LNCaP clone FGC (cell line): ENCODE measurements at regions not wholly inside any gene's neighbourhood (a gene's known extent, or its start where the extent isn't known, plus 50 kb on each side); places are given as distances from the start of the nearest gene placed in this dataset.

Experiments
- DNase-seq: peaks from one replicate; pipeline ENCODE4 v3.0.0-alpha.2; 2011; ENCODE audit warnings: low read depth
- H3K4me3 ChIP-seq: 2 replicates; pipeline ENCODE4 v1.5.1; 2011; ENCODE audit warnings: mild to moderate bottlenecking, low read depth, low read length, control low read depth
- CTCF ChIP-seq: IDR thresholded peaks from 2 replicates; pipeline ENCODE4 v1.5.1; 2012; ENCODE audit warnings: mild to moderate bottlenecking; ENCODE audit not compliant: control insufficient read depth, insufficient read depth; ENCODE audit errors: extremely low read depth

- H3K4me3 ChIP-seq = no peak overlapping the region
- DNase-seq = no peak
- TF ChIP-seq CTCF = no peak
Observed at GRCh38 chr6:138550346-138550767, 51.1 kb upstream of the NHSL1 start.

DNA sequence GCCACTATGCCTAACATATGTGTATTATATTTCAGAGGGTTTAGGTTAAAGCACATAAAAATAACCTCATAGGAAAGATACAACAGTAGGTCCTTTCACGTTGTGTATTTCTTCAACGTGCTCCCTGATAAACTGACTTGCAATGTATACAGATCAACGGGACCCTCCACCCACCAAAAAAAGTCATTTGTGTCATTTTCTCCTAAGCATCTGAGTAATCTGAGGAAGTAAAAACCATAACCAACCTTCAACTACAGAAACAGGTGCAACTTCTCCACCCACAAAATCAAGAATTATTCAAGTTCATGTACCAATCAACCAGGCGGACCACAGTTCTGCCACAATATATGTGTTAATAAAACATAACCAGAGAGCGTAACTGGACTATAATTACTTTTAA is 54.9 kb upstream of the NHSL1 start:
- no peak for TF ChIP-seq CTCF
- H3K4me3 ChIP-seq = no peak overlapping the region
- no peak for DNase-seq

DNA sequence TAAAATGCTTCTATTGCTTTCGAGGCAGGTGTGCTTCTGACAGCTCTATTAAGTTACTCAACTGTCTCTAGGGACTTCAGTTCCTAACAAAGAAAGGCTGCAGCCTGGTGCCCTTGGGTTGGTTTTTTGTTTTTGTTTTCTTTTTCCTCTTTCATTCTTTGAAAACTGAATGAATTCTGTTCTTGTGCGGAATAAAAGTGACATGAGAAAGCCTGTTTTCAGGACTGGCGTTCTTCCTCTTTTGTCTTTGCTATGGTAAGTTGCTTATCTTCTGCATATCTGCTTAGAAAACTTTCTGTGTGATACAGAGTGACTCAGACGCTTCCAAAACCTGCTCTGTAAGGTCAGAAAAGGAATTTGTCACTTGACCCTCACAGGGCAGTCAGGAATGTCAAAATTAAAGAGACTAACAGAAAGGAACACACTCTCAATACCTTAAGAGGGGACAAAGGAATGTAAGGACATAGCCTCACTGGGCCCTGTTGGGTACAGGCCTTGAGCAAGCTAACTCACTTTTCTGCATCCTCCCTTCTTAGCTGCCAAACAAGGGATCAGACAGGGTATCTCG is 56.2 kb upstream of the NHSL1 start:
- no peak for TF ChIP-seq CTCF
- DNase-seq = no peak
- H3K4me3 ChIP-seq = no peak overlapping the region

GRCh38 chr6:138557147-138557546 is 57.9 kb upstream of the NHSL1 start:
- TF ChIP-seq CTCF = no peak
- H3K4me3 ChIP-seq = no peak overlapping the region
- no peak for DNase-seq

- no peak overlapping the region for H3K4me3 ChIP-seq
- DNase-seq = no peak
- no peak for TF ChIP-seq CTCF
Observed at GRCh38 chr6:138559143-138559542, 59.8 kb upstream of the NHSL1 start.

DNA sequence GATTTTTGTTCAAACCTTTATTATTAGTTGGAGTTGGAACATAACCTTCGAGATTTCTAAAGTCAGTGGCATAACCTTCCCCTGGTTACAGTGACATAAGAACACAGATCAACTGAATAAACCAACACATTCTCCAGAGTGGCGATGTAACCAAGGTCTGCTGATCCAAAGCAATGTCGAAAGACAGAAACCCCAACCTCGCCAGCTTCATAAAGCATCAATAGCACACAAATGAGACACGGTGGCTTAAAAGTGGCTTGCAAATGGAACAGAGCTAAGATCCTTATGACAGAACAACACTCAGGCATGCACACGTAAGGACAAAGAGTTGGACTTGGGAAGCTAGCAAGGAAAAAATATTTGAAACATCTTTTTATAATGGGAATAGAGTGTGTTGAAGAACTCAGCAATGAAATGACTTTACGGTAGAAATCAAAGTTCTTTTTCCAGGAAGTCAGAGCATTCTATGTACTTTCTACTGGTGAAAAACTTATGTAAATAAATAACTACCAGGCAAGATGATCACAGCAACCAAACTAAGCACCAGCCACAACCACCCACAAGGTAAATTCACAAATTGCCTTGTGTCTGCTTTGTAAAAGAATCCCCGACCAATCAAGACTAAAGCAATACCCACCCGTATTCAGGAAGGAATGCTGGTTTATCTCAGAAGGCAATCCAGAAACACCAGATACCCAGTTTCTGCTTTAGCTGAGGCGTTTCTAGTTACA is 61.0 kb upstream of the NHSL1 start:
- DNase-seq = no peak
- no peak for TF ChIP-seq CTCF
- H3K4me3 ChIP-seq = no peak overlapping the region

GRCh38 chr6:138562691-138563090 is 63.4 kb upstream of the NHSL1 start:
- no peak for TF ChIP-seq CTCF
- no peak for DNase-seq

More at GRCh38 chr6:138562691-138563090, 63.4 kb upstream of the NHSL1 start:
- H3K4me3 ChIP-seq = no peak overlapping the region
